GM19238 (cell line): ENCODE measurements at regions not wholly inside any gene's neighbourhood (a gene's known extent, or its start where the extent isn't known, plus 50 kb on each side); places are given as distances from the start of the nearest gene placed in this dataset.

Experiments used
- DNase-seq: peaks from one replicate; pipeline ENCODE4 v3.0.0; 2011; ENCODE audit warnings: low spot score; ENCODE audit not compliant: insufficient read length

GRCh38 chrX:40151211-40152172 is 53.7 kb upstream of the BCOR start:
- no peak for DNase-seq

GRCh38 chrX:40150503-40150902 is 52.7 kb upstream of the BCOR start:
- DNase-seq = no peak

DNA sequence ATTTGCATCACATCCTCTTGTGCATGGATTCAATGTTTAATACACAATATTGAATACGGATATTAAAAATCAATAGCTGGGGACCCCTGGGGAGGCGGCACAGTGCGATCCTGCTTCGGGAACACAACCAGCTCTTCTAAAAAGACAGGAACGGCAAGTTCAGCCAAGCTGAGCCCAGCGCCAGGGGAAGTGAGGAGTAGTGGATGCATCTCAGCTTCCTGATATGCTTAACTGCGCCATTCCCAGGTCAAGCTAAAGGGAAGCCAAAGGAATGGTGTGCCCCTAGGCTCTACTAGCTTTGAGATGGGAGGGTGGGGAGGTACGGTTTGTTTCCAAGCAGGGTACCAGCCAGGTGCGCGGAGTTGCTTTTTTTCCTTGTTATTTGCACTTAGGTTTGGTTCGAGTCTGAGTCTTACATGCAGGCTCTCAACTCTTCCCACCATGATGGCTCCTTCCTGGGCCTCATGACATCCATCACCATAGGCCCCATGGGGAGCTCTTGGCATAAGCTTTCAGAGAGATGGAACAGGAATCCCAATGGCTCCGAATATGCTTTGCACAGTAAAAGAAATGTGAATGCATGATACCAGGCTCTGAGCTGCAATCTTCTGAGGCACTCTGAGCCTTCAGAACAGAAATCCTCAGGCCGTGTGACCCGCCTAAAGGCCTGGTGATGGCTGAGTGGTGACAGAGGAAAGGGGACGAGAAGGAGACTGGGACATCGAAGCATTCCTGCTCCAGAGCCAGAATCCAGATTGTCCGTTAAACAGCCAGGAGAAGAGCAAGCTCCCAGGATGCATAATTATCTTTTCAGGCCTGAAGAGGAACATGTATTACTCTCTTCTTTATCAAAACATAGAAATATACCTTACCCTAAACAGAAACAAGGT is 51.8 kb upstream of the BCOR start:
- no peak for DNase-seq

DNA sequence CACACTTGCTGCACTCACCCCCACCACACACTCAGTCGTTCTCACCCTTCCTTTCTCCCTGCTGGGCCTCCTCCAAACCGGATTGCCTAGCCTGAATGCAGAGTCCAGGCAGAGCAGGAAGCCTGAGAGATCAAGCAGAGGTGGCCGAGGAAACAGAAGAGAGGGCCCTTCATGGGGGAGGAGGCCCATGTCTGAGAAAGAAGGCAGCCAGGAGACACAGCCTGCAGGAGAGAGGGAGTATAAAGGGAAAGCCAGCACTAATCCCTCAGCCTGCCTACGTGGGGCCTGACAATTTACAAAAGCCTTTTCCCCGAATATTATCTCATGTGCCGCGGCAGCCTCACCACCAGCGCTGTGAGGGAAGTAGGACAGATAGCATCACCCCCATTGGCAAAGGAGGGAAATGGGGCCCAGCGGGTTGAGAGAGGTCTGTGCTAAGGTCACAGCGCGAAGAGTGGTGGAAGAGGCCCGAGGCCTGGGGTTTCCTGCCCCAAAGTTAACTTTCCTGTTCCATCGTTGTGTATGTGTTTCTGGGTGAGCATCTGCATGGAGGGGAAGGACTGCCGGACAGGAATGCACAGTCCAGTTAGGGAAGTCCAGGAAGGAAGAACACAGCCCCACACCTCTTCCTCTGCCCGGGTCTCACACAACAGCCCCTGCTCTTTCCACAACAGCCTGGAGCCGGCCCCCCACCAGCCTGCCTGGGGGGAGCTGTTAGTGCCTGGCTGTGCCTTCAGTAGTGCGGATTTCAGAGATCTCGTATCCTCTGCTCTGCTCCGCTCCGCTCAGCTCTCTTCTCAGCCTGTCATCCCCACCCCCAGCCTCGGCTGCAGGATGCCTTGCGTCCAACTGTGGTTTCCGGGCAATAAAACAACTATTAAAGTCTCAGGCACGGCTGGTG is 50.9 kb upstream of the BCOR start:
- no peak for DNase-seq

- DNase-seq = no peak
Observed at GRCh38 chrX:40147971-40148370, 50.2 kb upstream of the BCOR start.
